ENCODE measurements at regions not wholly inside any gene's neighbourhood (a gene's known extent, or its start where the extent isn't known, plus 50 kb on each side); places are given as distances from the start of the nearest gene placed in this dataset.

DNA sequence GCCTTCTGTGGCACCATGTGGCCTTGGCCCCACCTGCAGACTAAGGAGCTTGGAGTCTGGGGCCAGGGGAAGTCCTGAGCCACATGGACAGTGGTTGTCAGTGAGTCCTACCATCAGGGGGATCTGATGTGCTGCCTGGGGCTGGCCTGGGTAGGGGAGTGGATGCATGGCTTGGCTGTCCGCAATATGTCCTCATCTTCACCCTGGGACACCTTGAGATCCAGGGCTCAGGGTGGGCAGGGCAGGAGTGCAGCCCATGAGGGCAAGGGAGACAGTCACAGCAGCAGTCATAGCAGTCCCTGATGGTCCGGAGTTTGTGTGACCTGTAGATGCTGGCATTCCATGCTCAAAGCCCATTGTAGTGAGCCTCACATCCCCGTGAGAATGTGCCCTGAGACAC, 256.8 kb upstream of the B3GAT1 start:
- TF ChIP-seq POLR2A (IDR thresholded peaks at IDR 0.05) (no peak), CTCF (IDR thresholded peaks at IDR 0.05) (no peak), EP300 (IDR thresholded peaks at IDR 0.05) (no peak), POLR2AphosphoS5 (IDR thresholded peaks at IDR 0.05) (no peak)
